ENCODE measurements at regions not wholly inside any gene's neighbourhood (a gene's known extent, or its start where the extent isn't known, plus 50 kb on each side); places are given as distances from the start of the nearest gene placed in this dataset.

GRCh38 chr15:37261685-37262084 is 161.3 kb upstream of the MEIS2 start:
- TF ChIP-seq, protein P1, sequence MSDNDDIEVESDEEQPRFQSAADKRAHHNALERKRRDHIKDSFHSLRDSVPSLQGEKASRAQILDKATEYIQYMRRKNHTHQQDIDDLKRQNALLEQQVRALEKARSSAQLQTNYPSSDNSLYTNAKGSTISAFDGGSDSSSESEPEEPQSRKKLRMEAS (IDR thresholded peaks at IDR 0.05; ENCODE audit: low read depth, low read length) = no peak
- TF ChIP-seq, protein P2, sequence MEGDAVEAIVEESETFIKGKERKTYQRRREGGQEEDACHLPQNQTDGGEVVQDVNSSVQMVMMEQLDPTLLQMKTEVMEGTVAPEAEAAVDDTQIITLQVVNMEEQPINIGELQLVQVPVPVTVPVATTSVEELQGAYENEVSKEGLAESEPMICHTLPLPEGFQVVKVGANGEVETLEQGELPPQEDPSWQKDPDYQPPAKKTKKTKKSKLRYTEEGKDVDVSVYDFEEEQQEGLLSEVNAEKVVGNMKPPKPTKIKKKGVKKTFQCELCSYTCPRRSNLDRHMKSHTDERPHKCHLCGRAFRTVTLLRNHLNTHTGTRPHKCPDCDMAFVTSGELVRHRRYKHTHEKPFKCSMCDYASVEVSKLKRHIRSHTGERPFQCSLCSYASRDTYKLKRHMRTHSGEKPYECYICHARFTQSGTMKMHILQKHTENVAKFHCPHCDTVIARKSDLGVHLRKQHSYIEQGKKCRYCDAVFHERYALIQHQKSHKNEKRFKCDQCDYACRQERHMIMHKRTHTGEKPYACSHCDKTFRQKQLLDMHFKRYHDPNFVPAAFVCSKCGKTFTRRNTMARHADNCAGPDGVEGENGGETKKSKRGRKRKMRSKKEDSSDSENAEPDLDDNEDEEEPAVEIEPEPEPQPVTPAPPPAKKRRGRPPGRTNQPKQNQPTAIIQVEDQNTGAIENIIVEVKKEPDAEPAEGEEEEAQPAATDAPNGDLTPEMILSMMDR (IDR thresholded peaks at IDR 0.05; ENCODE audit: low read depth, low read length) = no peak
- TF ChIP-seq POLR2A (IDR thresholded peaks at IDR 0.05; ENCODE audit: extremely low read depth, insufficient read length) (no peak), MYC (IDR thresholded peaks at IDR 0.05; ENCODE audit: low read depth, low read length) (no peak)

Measured in NB4 (cell line).